ENCODE measurements at regions not wholly inside any gene's neighbourhood (a gene's known extent, or its start where the extent isn't known, plus 50 kb on each side); places are given as distances from the start of the nearest gene placed in this dataset.

DNA sequence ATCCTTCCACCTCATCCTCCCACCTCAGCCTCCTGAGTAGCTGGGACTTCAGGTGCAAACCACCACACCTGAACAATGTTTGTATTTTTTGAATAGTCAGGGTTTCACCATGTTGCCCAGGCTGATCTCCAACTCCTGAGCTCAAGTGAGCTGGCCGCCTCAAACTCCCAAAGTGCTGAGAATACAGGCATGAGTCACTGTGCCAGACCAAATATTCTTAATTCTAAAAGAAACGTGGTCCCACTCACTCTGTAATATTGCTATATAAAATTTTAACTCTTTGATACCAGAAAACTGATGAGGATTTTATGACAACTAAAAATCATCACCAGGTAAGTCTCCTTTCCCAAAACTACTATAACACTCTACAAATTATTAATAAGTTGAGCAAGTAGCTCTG lies 716.8 kb upstream of the GJE1 start:
- ChIA-PET POLR2A (no interaction called here), CTCF (interaction anchor here (1.4 kb wide), 2 partner anchors 8 to 11 kb away, joined by 3 to 4 read pairs; no protein-coding TSS in a partner anchor)
- TF ChIP-seq CTCF (IDR thresholded peaks at IDR 0.05; ENCODE audit: control extremely low read depth, extremely low read depth, low read depth, missing control alignments) = no peak
- no peak for DNase-seq (ENCODE audit: extremely low spot score)

DNA sequence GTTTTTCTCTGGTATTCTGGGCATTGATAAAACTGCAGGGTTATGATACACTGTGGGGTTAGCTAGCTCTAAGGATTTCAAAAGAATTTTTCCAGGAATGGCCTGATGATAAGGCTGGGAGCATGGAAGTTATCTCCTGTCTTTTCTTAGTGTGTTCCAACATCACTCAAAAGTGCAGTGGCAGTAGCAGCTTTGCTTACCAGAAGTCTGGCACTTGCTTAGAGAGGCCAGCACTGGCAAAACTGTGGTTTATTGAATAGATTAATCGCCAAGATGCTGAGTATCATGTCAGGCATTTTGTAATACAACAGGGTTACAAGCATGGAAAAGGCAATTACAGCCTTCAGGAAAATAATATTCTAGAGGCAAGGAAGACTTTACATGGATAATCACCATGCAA lies 719.5 kb upstream of the GJE1 start:
- ChIA-PET POLR2A (no interaction called here), CTCF (interaction anchor here (1.3 kb wide), 1 partner anchor 14 kb away, joined by 4 read pairs; no protein-coding TSS in a partner anchor)
- no peak for TF ChIP-seq CTCF (IDR thresholded peaks at IDR 0.05; ENCODE audit: control extremely low read depth, extremely low read depth, low read depth, missing control alignments)
- no peak for DNase-seq (ENCODE audit: extremely low spot score)

- ChIA-PET POLR2A (no interaction called here), CTCF (no interaction called here)
- TF ChIP-seq CTCF (IDR thresholded peaks at IDR 0.05; ENCODE audit: control extremely low read depth, extremely low read depth, low read depth, missing control alignments) = no peak
- DNase-seq (ENCODE audit: extremely low spot score) = no peak
Measured at GRCh38 chr6:141406761-141407160, 726.0 kb upstream of the GJE1 start.

- CTCF ChIA-PET = interaction anchor here (0.8 kb wide), 1 partner anchor 10 kb away, joined by 3 read pairs; no protein-coding TSS in a partner anchor
- POLR2A ChIA-PET = no interaction called here
- TF ChIP-seq CTCF (IDR thresholded peaks at IDR 0.05; ENCODE audit: control extremely low read depth, extremely low read depth, low read depth, missing control alignments) = no peak
- DNase-seq (ENCODE audit: extremely low spot score) = no peak
Measured at GRCh38 chr6:141403827-141404226, 728.9 kb upstream of the GJE1 start.

GRCh38 chr6:141403103-141403502 lies 729.6 kb upstream of the GJE1 start:
- POLR2A ChIA-PET = no interaction called here
- DNase-seq (ENCODE audit: extremely low spot score) = no peak
- TF ChIP-seq CTCF (IDR thresholded peaks at IDR 0.05; ENCODE audit: control extremely low read depth, extremely low read depth, low read depth, missing control alignments) = no peak
- CTCF ChIA-PET = interaction anchor here (0.8 kb wide), 1 partner anchor 9 kb away, joined by 3 read pairs; no protein-coding TSS in a partner anchor

GRCh38 chr6:141402489-141402888 lies 730.2 kb upstream of the GJE1 start:
- no peak for DNase-seq (ENCODE audit: extremely low spot score)
- ChIA-PET POLR2A (no interaction called here), CTCF (no interaction called here)
- no peak for TF ChIP-seq CTCF (IDR thresholded peaks at IDR 0.05; ENCODE audit: control extremely low read depth, extremely low read depth, low read depth, missing control alignments)

GRCh38 chr6:141401851-141402250 lies 730.9 kb upstream of the GJE1 start:
- CTCF ChIA-PET = no interaction called here
- DNase-seq (ENCODE audit: extremely low spot score) = no peak
- POLR2A ChIA-PET = no interaction called here
- no peak for TF ChIP-seq CTCF (IDR thresholded peaks at IDR 0.05; ENCODE audit: control extremely low read depth, extremely low read depth, low read depth, missing control alignments)
